HG03196 (cell line): ENCODE measurements at regions not wholly inside any gene's neighbourhood (a gene's known extent, or its start where the extent isn't known, plus 50 kb on each side); places are given as distances from the start of the nearest gene placed in this dataset.

ENCODE experiments used
- ATAC-seq: cut with Tn5 transposase; IDR thresholded peaks from one replicate; pipeline ENCODE4 v1.9.1; 2021; ENCODE audit not compliant: unreplicated experiment

- no peak for ATAC-seq
These were observed 91.9 kb upstream of the SOX6 start for GRCh38 chr11:16448123-16448717.

DNA sequence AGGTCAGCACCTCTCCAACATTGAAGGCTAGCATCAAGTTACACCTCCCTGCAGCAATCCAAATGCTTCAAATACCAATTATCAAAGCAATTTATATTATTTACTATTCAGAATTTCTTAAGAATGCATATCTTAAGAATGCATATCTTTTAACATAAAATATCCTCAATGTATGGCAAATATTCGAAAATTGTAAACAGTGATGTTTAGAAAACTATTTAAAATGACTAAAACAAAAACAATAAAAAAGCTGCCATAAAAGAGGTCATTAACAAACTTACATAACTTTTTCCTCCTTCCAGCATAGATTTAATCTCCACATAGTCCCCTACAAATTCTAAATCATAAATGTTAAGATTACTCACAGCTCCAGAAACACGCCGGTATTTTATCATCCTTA is 85.1 kb upstream of the SOX6 start:
- no peak for ATAC-seq

GRCh38 chr11:16440136-16440535 is 83.8 kb upstream of the SOX6 start:
- no peak for ATAC-seq

DNA sequence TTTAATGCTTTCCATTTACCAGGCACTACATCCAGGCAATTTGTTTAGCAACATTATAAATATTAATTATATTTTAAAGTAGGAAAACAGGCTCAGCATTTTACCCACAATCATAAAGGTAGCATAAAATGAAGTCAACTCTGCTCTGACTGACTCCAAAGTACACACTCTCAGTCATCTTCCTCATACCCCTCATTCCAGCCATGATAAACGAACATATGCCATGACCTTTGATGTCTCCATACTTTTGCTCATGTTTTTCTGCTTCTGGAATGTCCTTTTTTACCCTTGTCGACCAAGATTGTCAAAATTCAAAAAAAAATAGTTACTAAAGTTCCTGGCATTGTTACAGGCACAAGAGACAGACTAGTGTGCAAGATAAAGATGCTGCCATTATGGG is 77.7 kb upstream of the SOX6 start:
- no peak for ATAC-seq

DNA sequence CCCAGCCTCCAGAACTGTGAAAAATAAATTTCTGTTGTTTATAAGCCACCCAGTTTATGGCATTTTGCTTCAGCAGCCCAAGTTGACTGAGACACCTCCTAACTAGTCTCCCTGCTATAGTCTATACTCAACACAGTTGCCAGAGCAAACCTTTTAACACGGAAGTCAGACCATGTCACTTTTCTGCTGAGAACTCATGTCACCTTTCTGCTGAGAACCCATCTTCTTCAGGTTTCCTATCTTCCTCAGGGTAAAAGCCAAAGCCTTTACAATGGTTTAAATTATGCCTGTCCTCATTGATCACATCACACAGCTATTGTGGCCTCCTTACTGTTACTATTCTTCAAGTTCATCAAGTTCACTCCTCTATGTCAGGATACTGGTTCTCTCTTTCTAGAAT is 74.3 kb upstream of the SOX6 start:
- ATAC-seq, result no peak

DNA sequence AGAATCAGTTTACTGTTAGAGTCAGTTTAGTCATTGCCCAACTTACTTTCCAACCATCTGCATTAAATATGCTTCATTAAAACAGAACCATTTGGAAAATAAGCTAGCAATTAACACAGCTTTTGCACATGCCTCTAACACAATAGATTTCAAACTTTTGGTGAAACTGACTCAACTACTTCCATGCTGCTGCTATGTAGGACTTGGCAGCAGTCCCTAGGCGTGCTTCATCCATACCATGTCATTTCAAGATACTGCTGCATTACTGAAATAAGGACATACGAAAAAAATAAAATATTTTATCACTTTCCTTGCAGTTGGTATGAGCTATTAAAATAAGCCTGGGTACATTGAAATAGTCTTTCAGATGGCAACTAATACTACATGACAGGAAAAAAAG is 65.5 kb upstream of the SOX6 start:
- ATAC-seq, result no peak

DNA sequence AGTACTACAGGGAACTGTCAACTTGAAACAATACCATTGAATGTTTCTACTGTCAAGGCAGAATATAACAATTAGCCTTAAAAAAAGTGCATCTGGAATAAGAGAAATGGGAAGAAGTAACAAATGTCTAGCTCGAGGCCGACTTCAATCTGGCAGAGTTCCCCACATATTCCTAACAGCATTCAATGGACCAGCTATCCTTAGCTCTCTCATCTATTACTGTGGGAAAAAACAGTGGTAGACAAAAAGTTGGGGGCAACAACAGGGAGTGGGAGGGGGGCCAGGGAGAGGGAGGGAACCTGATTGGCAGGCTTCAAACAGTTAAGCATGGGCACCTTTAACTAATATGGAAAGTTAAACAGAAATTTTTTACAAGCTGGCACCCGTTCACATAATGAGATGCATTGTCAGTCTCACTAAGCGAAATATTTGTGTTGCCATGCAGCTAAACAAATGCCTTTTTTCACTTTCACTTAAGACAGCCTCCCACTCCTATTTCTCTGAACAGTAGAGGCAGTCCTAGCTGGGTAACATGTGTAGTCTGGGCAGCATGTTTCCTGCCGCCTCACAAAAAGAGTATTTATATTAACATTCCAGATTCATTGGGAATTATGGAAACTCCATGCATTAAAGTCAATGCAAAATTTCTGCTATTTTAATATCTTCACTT is 62.2 kb upstream of the SOX6 start:
- ATAC-seq, result no peak

DNA sequence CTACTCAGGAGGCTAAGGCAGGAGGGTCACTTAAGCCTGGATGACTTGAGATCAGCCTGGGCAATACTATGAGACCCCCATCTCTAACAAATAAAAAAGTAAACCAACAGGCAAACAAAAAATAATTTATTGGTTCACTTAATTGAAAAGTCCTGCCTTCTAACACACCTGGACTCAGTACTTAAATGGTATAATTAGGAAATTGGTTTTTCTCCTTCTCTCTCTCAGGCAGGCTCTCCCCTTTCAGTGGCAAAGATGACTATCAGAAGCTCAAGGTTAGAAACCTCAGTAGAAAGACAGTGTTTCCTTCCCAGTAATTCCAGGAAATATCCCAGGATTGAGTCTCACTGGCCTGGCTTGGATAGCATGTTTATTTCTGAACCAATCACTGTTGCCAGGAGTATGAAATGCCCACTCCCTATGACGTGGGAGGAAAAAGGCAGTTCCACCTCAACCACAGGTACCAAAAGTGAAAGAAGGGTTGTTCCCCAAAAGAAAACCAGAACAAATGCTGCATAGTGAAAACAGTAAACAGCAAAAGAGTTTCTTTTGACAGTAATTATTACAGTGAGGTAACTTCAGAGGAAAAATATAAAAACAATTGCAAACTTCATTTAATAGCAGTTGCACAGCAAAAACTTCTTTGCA is 56.3 kb upstream of the SOX6 start:
- no peak for ATAC-seq

GRCh38 chr11:16410479-16410878 is 54.1 kb upstream of the SOX6 start:
- ATAC-seq, result no peak

DNA sequence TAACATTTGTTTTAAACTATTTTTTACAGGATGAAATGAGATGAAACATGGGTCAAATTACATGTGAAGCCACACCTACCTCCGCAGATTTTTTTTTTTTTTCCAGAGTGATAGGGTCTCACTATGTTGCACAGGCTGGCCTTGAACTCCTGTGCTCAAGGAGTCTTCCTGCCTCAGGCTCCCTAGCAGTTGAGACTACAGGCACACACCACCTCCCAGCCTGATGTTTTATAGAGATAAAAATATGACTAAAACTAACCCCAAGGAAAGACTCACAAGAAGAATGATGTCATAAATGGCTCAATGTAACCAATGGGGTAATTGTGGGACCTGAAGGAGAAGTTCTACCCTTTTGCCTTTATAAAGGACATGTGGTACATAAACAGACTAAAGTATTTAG is 52.3 kb upstream of the SOX6 start:
- ATAC-seq, result no peak

GRCh38 chr11:16406226-16406625 is 49.9 kb upstream of the SOX6 start:
- no peak for ATAC-seq
